T1000 (cell line): ENCODE measurements at regions not wholly inside any gene's neighbourhood (a gene's known extent, or its start where the extent isn't known, plus 50 kb on each side); places are given as distances from the start of the nearest gene placed in this dataset.

ENCODE experiments used
- DNase-seq: peaks from one replicate; lab custom pipeline; 2025; ENCODE audit warnings: mixed read lengths; lab: John Stamatoyannopoulos, UW

DNA sequence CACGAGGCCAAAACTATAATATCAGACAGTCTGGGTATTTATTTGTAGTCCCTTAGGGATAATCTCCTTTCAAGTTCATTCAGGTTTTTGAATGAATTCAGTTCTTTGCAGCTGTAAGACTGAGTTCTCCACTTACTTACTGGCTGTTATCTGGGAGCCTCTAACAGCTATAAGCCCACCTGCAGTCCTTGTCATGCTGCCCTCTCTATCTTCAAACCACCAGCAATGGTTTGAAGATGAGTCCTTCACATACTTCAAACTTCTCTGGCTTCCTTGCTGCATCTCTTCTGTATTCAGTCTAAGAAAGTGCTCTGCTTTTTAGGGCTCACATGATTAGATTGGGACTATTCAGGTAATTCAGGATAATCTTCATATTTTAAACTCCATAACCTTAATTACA, 154.5 kb upstream of the STT3B start:
- DNase-seq = no peak

DNA sequence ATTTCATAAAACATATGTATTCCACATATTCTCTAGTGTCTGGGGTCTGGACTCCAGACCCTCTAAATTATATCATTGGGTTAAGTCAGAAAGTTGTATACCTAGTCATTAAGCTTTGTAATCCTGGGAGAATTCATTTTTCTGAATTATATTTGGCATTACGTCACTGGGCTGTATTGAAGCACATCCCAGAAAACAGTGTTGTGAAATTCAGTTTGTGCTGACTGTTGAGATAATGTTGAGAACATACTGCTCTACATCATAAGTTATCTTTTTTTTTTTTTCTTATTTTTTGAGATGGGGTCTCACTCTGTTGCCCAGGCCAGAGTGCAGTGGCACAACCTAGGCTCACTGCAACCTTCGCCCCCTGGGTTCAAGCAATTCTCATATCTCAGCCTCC, 153.1 kb upstream of the STT3B start:
- DNase-seq = no peak

DNA sequence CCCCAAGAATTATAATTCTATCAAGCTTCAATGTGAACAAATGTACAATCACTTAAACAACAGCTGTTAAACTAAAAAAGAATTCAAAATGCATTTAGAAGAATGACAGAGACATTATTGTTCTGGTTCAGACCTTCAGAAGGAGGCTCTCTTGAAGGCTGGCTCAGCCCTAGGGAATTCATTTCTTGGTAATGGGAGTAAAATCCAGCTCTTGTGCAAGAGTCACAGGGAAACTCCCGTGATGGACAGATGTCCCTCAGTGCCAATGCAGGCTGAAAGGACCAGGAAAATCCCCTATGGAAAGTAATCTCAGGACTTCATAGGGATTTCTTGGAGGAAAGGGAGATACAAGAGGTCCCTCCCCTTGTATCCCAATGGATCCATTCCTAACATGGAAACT, 149.9 kb upstream of the STT3B start:
- no peak for DNase-seq

DNA sequence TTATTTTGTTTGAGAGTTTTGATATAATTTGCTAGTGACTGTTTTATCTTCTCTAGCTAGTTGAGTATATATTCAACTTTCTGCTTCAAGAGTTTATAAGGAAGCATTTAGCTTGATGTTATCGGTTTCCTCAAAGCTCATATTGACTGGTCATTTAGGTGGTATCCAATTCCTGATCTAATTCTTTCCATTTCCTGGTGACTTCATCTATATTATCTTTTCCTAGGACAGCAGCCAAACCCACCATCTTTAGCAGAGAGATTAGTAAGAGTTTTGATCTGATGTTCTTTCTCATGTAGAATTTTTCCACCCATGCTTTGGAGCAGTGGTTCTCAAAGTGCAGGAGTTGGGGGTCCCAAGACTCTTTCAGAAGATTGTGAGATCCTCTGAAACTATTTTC, 148.6 kb upstream of the STT3B start:
- DNase-seq = no peak

DNA sequence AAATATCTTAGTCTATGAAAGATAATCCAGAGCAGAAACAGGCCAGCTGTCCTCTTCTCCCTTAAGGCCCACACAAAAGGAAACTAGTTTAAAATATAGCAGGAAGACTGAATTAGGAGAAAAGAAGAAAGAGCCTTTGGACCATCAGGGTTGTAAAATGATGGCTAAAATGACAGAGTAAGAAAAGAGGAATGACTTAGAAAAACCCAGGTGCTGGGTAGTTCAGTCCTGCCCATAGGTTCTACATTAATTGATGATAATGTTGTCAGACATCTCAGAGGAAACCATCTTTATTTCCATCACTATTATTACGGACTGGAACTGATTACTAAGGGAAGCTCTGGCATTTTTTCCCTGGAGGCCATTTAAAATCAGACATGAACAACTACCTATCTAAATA, 142.8 kb upstream of the STT3B start:
- DNase-seq = no peak

DNA sequence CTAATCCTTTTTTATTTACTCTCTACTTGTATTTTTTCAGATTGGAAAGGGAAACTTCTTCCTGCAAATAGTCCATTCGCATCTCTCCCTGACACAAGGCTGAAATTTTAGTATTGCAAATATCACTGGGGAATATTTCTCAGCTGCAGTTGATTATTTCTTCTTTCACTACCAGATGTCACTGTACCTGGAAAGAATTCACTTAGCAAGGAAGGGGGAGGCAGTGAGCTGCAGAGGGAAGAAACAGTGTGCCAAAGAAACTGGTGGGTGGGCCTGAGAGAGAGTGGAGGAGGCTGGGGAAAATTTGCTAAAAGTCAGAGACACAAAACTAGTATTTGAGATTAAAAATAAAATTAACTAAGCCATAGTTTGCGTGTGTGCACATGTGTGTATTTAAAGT, 142.3 kb upstream of the STT3B start:
- no peak for DNase-seq

DNA sequence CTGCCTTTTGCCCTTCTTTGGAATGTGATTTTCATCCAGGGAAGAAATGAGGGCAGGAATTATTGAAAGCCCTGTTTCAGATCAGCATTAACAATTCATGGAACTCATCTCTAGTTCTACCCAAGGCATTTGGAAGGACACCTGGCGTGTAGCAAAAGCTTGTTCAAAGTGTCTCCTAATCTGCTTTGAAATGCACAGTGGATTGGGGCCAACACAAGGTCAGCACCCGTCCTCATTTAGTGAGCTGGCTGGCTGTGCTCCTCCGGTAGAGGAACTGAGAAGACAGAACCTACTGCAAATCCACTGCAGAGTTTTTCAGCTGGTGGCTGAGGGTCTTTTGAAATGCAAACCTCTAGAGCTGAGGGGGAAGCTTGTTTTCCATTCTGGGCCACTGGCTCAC, 141.6 kb upstream of the STT3B start:
- DNase-seq = no peak

DNA sequence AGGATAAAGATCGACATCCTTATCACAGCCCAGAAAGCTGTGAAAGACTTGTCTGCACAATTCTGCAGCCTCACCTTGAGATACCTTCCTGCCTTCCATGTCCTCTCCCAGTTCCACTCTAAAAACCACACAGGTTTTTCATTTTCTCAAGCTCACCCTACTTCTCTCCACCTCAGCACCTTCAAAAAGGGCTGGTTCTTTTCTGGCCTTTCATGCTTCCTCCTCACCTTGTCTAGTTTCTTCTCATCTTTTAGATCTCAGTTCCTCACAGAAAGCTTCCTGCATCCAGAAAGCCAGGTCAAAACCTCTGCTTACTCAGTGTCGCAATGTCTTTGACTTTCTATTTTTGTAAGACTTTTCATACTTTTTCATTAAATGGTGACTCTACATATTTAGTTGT, 140.2 kb upstream of the STT3B start:
- DNase-seq = no peak

DNA sequence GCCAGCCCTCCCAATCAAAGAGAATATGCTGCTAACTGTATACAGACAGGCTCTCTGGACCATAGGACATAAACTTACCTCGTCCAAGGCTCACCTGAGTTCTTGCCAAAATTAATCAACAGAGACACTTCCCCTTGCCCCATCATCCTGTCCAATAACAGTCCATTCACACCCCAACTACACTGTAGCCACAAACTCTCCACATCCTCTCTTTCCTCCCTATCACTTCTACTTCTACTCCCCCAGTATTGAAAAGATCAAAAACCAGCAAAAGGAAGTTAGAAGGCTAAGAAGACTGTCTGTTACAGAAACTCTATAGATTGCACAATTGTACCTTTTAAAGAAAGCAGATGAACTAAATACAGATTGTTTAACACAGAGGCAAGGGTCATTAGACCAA, 133.5 kb upstream of the STT3B start:
- DNase-seq = no peak

DNA sequence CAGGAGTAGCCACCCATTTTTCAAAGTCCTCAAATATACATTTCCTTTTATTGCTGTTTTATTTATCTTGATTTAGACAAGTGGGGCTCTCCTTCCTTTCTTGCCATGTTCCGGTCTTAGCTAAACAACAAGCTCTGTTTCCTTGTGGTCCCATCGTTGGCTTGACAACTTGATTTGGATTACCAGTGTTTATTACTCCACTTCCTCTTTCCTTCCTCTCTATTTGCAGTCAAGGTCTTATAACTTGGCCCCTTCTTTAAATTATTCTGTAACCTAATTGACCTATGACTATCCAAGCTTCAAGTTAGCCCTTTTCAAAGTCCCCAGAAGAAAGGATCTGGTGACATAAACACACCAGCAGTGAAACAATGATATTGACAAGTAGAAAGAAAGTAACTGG, 130.6 kb upstream of the STT3B start:
- DNase-seq = no peak

DNA sequence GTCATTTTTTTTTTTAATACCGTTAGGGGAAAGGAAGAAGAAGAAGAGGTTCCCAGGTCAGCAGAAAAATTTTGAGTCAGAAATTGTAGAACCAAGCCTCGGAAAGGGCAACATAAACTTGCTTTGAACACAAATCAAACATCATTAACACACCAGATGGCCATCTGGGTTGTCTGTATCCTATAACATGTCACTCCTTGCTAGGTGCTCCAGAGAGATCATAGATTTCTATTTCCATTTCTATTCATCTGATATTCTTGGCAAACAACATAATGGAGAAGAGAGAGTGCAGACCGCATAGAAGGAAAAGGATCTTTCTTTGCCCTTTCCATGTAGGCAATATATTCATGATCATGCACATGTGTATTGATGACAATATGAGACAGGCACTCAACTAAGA, 129.5 kb upstream of the STT3B start:
- DNase-seq = no peak

DNA sequence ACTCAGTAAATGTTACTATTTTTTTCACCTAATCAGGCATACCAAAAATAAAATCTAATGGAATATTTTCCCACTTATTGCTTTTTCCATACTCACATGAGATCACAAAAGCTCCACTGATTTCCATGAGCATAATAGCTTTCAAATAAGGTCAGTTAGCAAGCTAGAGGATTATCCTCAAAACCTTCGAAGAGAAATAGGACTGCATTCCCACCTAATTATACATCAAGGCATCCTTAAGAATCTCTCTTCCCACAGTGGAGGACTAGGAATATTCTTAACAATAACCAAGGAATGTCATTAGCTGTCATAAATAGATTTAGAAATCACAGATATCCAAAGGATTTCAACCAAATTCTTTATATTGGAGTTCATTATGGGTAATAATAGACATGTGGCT, 127.9 kb upstream of the STT3B start:
- no peak for DNase-seq

DNA sequence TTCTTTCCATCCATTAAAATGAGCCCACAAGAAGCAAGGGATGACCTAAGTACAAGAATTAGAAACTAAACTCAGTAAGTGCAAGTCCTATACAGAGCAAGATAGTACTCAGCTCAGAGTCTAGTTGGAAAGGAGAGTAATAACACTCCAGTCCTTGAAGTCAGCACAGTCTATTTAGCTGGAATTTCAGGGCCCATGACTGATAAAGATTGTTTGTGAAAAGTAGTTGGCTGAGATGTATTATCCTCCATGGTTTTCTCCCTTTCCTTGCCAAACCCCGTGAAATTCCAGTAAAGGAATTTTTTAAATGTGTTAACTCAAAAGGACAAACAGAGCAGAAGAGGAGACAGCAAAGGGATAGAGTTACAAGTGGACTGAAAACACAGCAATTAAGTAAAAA, 127.2 kb upstream of the STT3B start:
- no peak for DNase-seq

DNA sequence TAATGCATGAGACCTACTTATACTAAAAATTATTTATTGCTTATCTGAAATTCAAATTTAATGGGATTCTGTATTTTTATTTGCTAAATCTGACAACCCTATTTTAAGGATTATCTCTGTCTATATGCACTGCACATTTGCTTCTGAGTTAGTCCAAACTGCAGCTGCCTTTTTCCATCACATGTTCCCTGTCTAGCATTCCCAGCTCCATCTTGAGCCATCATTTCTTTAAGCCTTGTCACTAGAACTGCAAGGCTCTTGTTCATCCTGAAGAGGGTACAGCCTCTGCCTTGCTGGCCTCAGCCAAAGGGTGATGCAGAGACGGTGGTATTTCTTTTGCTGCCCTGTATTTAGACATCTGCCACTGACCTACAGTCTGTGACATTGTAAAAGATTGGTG, 125.8 kb upstream of the STT3B start:
- no peak for DNase-seq

DNA sequence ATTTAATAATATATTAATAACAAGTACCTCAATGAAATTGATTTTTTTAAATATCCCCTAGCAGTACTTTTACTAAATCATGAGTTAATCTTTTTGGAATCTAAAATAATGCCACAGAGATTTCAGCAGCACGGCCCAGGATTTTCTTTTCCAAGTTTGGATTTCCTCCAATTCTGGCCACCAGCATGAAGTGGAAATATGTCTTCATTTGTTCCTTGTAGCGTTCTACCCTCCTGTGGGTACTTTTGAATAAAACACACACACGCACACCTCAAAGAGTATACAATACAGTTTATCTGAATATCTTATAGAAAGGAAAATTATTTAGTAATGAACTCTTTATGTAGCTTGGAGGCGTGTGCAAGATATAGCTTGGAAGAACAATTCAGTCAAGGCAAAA, 125.1 kb upstream of the STT3B start:
- no peak for DNase-seq

DNA sequence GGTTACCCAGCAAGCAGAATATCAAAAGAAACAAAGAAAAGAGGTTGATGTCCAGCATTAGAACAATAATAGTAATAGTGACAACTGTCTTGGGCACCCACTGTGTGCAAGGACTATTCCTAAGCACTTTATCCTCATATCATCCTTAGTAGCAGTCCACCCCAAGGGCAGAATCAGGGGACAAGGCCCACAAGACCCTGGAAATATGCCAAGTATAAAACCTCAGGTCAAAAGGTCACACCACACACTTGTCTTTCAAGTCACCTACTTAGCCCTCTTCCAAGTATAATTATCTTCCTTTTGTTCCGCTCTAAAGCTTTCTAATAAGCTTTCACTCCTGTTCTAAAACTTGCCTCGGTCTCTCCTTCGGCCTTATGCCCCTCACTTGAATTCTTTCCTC, 124.0 kb upstream of the STT3B start:
- no peak for DNase-seq

DNA sequence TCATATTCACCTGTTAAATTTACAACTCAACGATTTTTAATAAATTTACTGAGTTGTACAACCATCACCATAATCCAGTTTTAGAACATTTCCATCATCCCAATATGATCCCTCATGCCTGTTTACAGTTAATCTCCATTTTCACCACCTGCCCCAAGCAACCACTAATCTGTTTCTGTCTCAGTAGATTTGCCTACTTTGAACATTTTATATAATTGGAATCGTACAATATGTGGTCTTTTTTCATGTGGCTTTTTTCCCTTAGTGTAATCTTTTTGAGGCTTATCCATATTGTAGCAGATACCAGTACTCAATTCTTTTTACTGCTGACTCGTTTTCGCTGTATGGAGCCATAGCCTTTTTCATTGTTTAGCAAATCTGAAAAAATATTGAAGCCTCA, 123.3 kb upstream of the STT3B start:
- no peak for DNase-seq

DNA sequence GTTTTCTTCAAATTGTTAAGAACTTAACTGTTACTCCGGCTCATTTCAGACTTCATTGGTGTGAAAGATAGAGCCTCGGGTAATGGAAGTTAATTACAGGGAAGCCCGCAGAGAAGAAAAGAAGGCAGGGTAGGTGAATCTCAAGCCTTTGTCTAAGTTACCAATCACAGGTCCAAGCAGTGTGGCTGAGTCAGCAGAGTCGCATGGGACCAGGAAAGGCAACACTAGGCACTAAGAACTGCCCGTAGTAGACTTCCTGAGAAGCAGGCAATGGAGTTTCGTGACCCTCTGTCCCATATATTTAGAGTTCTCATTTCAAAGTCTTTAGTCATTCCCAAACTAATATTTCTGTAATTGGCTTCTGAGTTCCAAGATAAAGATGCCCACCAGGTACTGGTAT, 122.9 kb upstream of the STT3B start:
- no peak for DNase-seq

DNA sequence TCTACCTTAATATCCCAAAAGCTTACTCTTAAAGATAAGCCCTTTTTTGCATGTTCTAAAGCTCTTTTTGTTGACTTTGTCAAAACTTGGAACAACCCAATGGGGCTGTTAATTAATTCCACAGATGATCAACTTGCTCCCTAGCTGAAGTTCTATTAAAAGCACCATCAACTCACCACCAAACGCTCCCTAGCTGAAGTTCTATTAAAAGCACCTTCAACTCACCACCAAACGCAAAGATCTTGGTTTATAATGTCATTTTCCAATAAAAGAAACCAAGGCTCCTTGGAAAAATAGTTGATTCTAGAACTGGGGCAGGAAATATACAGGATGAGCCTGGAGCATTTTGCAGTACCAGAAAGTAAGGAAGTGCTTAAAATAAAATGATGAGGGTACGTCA, 122.3 kb upstream of the STT3B start:
- DNase-seq = no peak

DNA sequence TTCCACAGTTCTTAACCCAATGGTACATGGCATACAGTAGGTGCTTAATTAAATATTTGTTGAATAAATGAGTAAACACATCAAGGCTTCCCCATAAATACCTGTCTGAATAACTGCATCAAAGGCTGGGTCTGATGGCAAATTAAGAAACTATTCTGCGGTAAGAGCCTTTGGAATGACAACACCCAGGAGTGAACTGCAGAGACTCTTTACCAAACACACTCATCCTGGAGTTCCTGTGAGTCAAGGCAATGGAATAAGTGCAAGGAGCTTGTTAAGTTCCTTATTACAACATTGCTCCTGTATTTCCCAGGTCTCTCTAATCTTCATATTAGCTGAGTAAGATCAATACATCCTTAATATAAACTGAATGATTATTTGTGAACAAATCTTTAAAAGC, 119.9 kb upstream of the STT3B start:
- no peak for DNase-seq

DNA sequence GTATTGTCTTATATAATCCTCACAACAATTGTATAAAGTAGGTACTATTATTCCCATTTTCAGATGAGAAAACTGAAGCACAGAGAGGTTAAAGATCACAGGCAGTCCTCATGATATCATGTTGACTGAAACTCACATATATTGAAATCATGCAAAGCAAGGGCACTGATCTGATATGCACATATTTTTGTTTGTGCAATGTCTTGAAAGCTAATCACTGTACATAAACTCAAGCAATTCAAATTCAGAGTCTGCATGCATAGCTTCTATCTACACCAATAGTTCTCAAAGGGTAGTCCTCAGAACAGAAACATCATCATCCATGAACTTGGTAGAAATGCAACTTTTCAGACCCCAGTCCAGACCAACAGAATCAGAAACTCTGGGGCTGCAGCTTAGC, 119.2 kb upstream of the STT3B start:
- no peak for DNase-seq

DNA sequence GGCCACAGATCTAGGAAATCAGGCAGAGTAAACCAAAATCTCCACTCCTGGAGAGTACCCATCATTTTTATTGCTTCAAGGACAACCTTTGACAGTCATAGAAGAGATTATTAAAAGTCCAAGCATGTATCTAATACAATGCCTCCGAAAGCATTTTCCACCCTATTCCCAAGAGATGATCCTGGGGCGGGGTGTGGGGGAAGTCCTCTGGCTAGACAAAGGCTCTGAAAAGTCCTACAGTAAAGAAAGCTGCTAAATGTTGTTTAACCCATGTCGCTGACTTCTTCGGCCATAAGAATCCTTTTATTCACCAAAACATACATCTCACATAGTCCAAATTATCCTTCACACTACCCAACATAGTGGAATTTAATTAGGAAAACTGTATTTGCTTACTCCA, 115.7 kb upstream of the STT3B start:
- no peak for DNase-seq

DNA sequence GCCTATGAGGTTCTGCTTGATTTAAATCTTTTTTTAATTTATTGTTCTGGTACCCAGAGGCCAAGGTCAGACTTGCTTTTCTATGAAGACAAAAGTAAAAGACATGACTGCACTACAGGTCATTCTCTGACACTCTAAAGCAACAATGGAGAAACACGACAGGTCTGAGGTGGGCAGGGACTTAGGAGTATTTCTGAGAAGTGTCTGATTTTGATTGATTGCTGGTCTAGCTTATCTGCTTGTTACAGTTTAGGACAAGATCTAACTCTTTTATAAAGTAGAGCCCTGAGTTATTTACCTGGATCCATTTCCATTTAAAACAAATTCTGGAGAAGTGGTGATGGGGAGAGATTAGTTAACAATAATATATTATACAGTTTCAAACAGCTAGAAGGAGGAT, 115.2 kb upstream of the STT3B start:
- DNase-seq = no peak

DNA sequence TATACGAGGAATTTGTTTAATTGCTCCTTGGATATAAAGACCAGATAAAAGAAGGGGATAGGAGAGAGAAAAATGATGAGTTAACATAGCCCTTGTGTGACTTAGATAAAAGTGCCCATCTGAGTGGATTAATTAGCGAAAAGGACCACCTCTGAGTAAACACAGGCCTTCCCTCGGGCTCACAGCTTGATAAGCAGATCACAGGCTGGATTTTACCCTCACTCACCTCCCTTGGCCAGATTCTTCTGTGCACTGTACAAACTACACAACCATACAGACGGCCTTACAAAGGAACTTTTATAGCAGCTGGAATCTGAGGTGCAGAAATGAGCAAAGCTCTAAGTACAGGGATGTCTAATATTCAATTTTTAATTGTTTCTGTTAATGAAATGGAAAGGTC, 112.4 kb upstream of the STT3B start:
- no peak for DNase-seq

DNA sequence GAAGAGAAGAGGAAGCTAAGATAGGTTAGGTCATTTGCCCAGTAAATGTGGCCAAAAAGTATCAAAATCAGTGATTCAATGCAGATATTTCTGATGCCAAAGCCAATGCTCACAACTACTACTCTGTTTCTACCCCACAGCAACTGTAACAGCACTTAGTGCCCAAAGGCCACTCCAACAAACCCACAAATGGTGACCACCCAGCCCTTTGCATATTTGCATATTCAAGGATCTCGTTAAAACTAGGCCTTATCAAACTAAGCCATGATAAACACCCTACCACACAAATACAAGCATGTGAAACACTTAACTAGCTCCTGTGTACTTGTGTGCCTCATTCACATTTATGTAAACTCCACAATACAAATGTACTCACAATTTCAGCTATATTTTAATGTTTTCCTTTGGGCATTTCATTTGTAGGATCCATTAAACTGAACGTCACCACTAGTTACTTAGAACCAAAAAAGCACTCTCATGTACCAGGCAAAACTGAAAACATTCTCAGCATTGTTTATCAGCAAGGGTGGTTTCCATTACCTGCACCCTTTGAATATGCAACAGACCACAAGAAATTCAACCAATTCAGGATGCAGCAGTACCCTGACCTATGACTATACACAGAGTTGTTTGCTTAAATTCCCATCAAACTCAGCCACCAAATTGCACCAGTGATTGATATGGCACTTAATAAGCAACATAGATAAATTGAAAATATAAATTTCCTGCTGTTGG, 111.2 kb upstream of the STT3B start:
- DNase-seq = no peak
